GM23248 (cell line): ENCODE measurements at regions not wholly inside any gene's neighbourhood (a gene's known extent, or its start where the extent isn't known, plus 50 kb on each side); places are given as distances from the start of the nearest gene placed in this dataset.
A peak's percentile ranks its signal among the peaks of the same experiment; 100 is the strongest.

ENCODE experiments used
- DNase-seq: peaks from one replicate; pipeline ENCODE4 v3.0.0-alpha.2; 2015
- H2AFZ ChIP-seq: fragments of 200-600 bp; sonication (generic); 2 replicates; pipeline ENCODE4 v1.6.1; 2016; ENCODE audit warnings: antibody characterized with exemption
- H3F3A ChIP-seq: fragments of 200-600 bp; sonication (generic); 2 replicates; pipeline ENCODE4 v1.6.1; 2016; ENCODE audit warnings: mild to moderate bottlenecking, antibody characterized with exemption, mixed run types; ENCODE audit not compliant: insufficient read depth
- H3K27ac ChIP-seq: fragments of 200-600 bp; sonication (generic); 2 replicates; pipeline ENCODE4 v1.5.1; 2016; ENCODE audit warnings: mild to moderate bottlenecking
- H3K27me3 ChIP-seq: fragments of 200-600 bp; sonication (generic); replicated peaks from 2 replicates; pipeline ENCODE4 v1.6.1; 2016; ENCODE audit warnings: mild to moderate bottlenecking; ENCODE audit not compliant: insufficient read depth
- H3K36me3 ChIP-seq: fragments of 200-600 bp; sonication (generic); 2 replicates; pipeline ENCODE4 v1.6.1; 2016; ENCODE audit warnings: low read depth, mild to moderate bottlenecking
- H3K4me1 ChIP-seq: fragments of 200-600 bp; sonication (generic); 2 replicates; pipeline ENCODE4 v1.6.1; 2016; ENCODE audit warnings: mild to moderate bottlenecking; ENCODE audit not compliant: insufficient read depth
- H3K4me2 ChIP-seq: fragments of 200-600 bp; sonication (generic); one replicate; pipeline ENCODE4 v1.6.1; 2016; ENCODE audit warnings: mild to moderate bottlenecking; ENCODE audit not compliant: unreplicated experiment
- H3K4me3 ChIP-seq: fragments of 200-600 bp; sonication (generic); 2 replicates; pipeline ENCODE4 v1.5.1; 2016; ENCODE audit warnings: mild to moderate bottlenecking
- H3K79me2 ChIP-seq: fragments of 200-600 bp; sonication (generic); 2 replicates; pipeline ENCODE4 v1.6.1; 2016; ENCODE audit warnings: mild to moderate bottlenecking; ENCODE audit not compliant: insufficient read depth
- H3K9ac ChIP-seq: fragments of 200-600 bp; sonication (generic); 2 replicates; pipeline ENCODE4 v1.6.1; 2016; ENCODE audit warnings: mild to moderate bottlenecking
- H3K9me2 ChIP-seq: fragments of 200-600 bp; sonication (generic); 2 replicates; pipeline ENCODE4 v1.6.1; 2016; ENCODE audit warnings: mixed run types, mild to moderate bottlenecking, moderate library complexity; ENCODE audit not compliant: insufficient read depth
- H3K9me3 ChIP-seq: fragments of 200-600 bp; sonication (generic); one replicate; pipeline ENCODE4 v1.6.1; 2017; ENCODE audit warnings: low read depth
- H4K20me1 ChIP-seq: fragments of 200-600 bp; sonication (generic); 2 replicates; pipeline ENCODE4 v1.6.0; 2016; ENCODE audit not compliant: insufficient read depth
- EZH2 ChIP-seq: fragments of 200-600 bp; sonication (generic); IDR thresholded peaks from 2 replicates; pipeline ENCODE4 v1.6.1; 2018; ENCODE audit warnings: antibody characterized with exemption, mild to moderate bottlenecking; ENCODE audit not compliant: insufficient read depth, poor library complexity, severe bottlenecking
- EZH2phosphoT487 ChIP-seq: fragments of 200-600 bp; sonication (generic); IDR thresholded peaks from 2 replicates; pipeline ENCODE4 v1.6.1; 2018; ENCODE audit warnings: antibody characterized with exemption, moderate library complexity, mild to moderate bottlenecking, low read depth; ENCODE audit not compliant: insufficient read depth
- WGBS, 2 experiments: methylation state at CpG; one replicate each; pipeline ENCODE4 v1.1.6; 2015 to 2017; ENCODE audit warnings: low lambda C conversion rate in 2 of 2, low coverage in 1 of 2; ENCODE audit errors: missing lambda C conversion rate in 2 of 2; 5-methylcytosine and 5-hydroxymethylcytosine counted together
- in situ Hi-C: fragments of 300-500 bp; cut with MboI; formaldehyde crosslinking; loops from 2 replicates; pipeline ENCODE4 v1.15.0; 2020

DNA sequence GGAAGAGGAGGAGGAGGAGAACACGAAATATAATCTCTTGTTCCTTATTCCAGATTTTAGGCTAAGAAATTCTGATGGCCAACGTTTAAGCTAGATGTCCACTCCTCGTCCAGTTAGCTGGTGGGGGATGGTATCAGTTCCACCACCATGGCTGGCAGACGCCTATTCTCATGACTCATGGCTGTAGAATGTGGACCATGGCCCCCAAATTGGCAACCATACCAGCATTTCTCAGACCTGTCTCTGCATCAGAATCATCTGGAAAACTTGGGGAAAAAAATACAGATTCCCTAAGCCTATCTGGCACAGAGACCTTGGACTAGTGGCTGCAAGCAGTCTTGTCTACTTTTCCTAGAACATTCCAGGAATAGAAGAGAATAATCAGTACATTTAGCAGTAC lies 267.7 kb upstream of the SIX2 start:
- TF ChIP-seq EZH2phosphoT487 (no peak), EZH2 (no peak)
- H3K9ac ChIP-seq = no peak overlapping the region
- peaks cover 14% of the 10 kb centered on the region for H3K4me1 ChIP-seq
- 0 out of 2 replicates have a peak, but pooled peaks cover 3% of the 10 kb centered on the region for H3K27me3 ChIP-seq
- in situ Hi-C loops = no loop called here
- no peaks in the 10 kb centered on the region for H3K79me2 ChIP-seq
- H3K36me3 ChIP-seq = no peaks in the 10 kb centered on the region
- 60 to 72% methylated on average over 4 of the region's 4 CpGs for WGBS, 2 experiments
- H3K4me3 ChIP-seq = no peak overlapping the region
- H4K20me1 ChIP-seq = no peaks in the 10 kb centered on the region
- H3F3A ChIP-seq = no peaks in the 10 kb centered on the region
- no peak overlapping the region for H3K4me2 ChIP-seq
- H3K27ac ChIP-seq = no peak overlapping the region
- no peaks in the 10 kb centered on the region for H3K9me3 ChIP-seq
- H2AFZ ChIP-seq = no peak overlapping the region
- DNase-seq = no peak
- no peaks in the 10 kb centered on the region for H3K9me2 ChIP-seq

DNA sequence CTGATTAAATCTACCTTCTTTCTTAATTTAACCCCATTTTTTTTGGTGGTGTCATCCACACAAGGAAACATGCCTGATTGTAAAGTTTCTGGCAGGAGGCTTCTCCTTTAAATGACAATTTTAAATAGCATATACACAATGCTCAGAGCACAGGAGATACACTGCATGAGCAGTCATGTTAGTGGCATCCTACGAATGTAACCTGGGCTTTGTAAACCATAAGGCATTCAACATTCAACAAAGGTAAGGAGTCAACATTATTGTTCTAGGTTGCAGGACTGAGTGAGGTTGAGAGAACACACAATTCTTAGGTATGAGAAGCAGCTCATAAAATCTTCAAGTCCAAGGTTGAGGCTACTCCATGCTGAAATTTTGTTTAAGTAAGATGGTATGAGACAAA lies 266.6 kb upstream of the SIX2 start:
- Histone ChIP-seq H3F3A (no peaks in the 10 kb centered on the region), H3K4me2 (no peak overlapping the region), H3K79me2 (no peaks in the 10 kb centered on the region), H3K9me2 (no peaks in the 10 kb centered on the region), H3K27ac (no peak overlapping the region), H3K27me3 (0 out of 2 replicates have a peak, but pooled peaks cover 4% of the 10 kb centered on the region), H3K4me3 (no peak overlapping the region), H2AFZ (no peak overlapping the region), H3K4me1 (peaks cover 14% of the 10 kb centered on the region), H3K9me3 (no peaks in the 10 kb centered on the region), H4K20me1 (no peaks in the 10 kb centered on the region), H3K9ac (no peak overlapping the region), H3K36me3 (no peaks in the 10 kb centered on the region)
- no peak for TF ChIP-seq EZH2
- 100% methylated on average over 1 of the region's 1 CpG for WGBS, 2 experiments
- DNase-seq = no peak
- in situ Hi-C loops = no loop called here

DNA sequence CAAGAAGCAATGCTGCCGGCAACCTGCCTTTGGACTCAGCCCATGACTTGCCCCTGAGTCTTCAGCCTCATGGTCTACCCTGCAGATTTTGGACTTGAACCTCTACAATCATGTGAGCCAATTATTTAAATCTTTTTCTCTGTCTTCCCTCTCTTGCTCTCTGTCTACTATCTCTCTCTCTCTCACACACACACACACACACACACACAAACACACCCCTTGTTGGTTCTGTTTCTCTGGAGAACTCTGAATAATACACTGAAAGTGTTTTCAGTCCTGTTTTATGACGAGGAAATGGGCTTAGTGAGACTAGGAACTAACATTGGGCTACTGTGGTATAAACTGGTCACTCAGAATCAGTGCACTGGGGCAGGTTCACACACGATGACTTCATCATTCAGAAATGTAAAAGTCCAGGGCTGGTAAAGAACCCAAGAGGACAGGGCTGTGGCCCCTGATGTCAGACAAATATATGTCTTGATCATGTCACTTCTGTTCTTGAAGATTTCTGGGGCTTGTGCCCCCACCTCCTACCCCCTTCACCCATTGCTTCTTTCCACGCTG lies 266.1 kb upstream of the SIX2 start:
- H4K20me1 ChIP-seq = no peaks in the 10 kb centered on the region
- no peaks in the 10 kb centered on the region for H3K9me2 ChIP-seq
- no peaks in the 10 kb centered on the region for H3K79me2 ChIP-seq
- in situ Hi-C loops = no loop called here
- no peak overlapping the region for H3K27ac ChIP-seq
- H3K9ac ChIP-seq = no peak overlapping the region
- H3K36me3 ChIP-seq = no peaks in the 10 kb centered on the region
- H3K4me1 ChIP-seq = peaks cover 14% of the 10 kb centered on the region
- no peaks in the 10 kb centered on the region for H3F3A ChIP-seq
- 75 to 85% methylated on average over 4 of the region's 4 CpGs for WGBS, 2 experiments
- H3K9me3 ChIP-seq = no peaks in the 10 kb centered on the region
- TF ChIP-seq EZH2 = no peak
- TF ChIP-seq EZH2phosphoT487 = no peak
- no peak overlapping the region for H3K4me2 ChIP-seq
- H2AFZ ChIP-seq = no peak overlapping the region
- DNase-seq = peak; percentile 55
- H3K27me3 ChIP-seq = 0 out of 2 replicates have a peak, but pooled peaks cover 4% of the 10 kb centered on the region
- H3K4me3 ChIP-seq = no peak overlapping the region

DNA sequence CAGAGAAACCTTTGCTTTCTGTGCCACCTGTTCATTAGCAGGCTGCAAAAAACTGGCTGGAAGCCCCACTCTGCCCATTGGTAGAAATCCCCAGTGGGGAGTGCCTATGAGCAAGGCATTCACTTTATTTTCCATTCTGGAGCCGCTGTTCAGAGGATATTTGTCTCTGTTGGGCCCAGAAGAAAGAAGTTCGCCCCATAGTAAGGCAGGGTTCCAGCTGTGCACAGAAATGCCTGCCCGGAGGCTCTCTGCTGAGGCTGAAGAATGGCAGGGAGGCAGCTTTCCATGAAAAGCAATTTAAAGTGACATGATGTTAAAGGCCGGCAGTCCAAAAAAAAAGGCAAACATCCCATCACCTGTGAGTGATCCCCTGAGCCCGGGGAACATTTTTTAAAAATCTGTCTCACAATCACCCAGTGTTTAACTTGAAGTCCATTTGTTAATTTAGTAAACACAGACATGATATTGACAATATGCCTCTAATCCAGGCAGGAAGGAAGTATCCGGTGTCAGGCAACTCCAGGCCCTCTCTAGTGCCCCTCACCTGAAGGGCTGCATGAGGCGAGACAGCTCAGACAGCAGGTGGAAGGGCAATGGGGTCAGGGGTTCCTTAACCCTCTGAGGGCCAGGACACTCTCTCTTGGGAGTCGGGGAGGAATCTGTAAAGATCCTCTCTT lies 265.1 kb upstream of the SIX2 start:
- 69 to 72% methylated on average over 8 of the region's 8 CpGs for WGBS, 2 experiments

More for the DNA sequence above, 265.1 kb upstream of the SIX2 start:
- Histone ChIP-seq H3K9me3 (no peaks in the 10 kb centered on the region), H2AFZ (no peak overlapping the region), H3K27ac (no peak overlapping the region), H3K79me2 (no peaks in the 10 kb centered on the region), H3K4me1 (peaks cover 14% of the 10 kb centered on the region), H3K4me3 (no peak overlapping the region), H3F3A (no peaks in the 10 kb centered on the region), H3K9ac (no peak overlapping the region), H3K9me2 (no peaks in the 10 kb centered on the region), H3K27me3 (0 out of 2 replicates have a peak, but pooled peaks cover 4% of the 10 kb centered on the region), H4K20me1 (no peaks in the 10 kb centered on the region), H3K4me2 (no peak overlapping the region), H3K36me3 (no peaks in the 10 kb centered on the region)
- TF ChIP-seq EZH2 (no peak), EZH2phosphoT487 (no peak)
- in situ Hi-C loops = no loop called here
- DNase-seq = no peak
